ENCODE measurements at regions not wholly inside any gene's neighbourhood (a gene's known extent, or its start where the extent isn't known, plus 50 kb on each side); places are given as distances from the start of the nearest gene placed in this dataset.

DNA sequence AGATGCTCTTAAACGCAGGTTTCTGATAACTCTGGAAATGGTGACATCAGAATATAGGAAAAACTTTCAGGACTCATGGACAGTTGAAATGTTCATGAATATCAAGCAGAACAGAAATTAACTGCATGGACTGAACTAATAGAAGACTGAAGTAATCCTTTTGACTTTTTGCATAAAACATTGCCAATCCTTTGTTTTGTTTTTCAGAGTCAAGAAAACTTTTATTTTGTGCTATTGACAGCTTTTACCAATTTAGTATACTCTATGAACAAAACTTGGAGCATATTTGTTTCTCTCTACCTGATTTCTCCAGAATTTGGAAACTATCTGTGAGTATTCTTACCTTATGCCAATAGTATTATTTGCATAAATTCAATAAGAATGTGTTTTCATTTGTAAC lies 61.2 kb upstream of the HMX1 start:
- CTCF ChIA-PET, result no interaction called here
- Histone ChIP-seq H3K36me3 (ENCODE audit: low read depth) (no peaks in the 10 kb centered on the region), H3K4me3 (no peak overlapping the region), H3K27ac (no peak overlapping the region), H3K4me1 (replicated peaks; ENCODE audit: insufficient read depth) (no peaks in the 10 kb centered on the region), H3K79me2 (ENCODE audit: low read depth) (no peaks in the 10 kb centered on the region), H3K4me2 (no peak overlapping the region), H3K9me2 (ENCODE audit: insufficient read depth) (no peaks in the 10 kb centered on the region), H4K20me1 (ENCODE audit: insufficient read depth) (no peaks in the 10 kb centered on the region), H2AFZ (no peak overlapping the region), H3K27me3 (ENCODE audit: insufficient read depth, low read depth) (no peaks in the 10 kb centered on the region), H3K9me3 (ENCODE audit: insufficient read depth, low read depth) (no peaks in the 10 kb centered on the region), H3F3A (ENCODE audit: insufficient read depth, low read depth) (no peaks in the 10 kb centered on the region)
- BruUV-seq (replicated peaks), result no TSS peak
- intact Hi-C loops (cut with micrococcal nuclease; ENCODE audit: unreplicated experiment), result no loop called here
- no peak for TF ChIP-seq EZH2 (IDR thresholded peaks at IDR 0.05; ENCODE audit: low read depth)
- DNase-seq, result no peak
- POLR2A ChIA-PET (ENCODE audit: unreplicated experiment), result no interaction called here

DNA sequence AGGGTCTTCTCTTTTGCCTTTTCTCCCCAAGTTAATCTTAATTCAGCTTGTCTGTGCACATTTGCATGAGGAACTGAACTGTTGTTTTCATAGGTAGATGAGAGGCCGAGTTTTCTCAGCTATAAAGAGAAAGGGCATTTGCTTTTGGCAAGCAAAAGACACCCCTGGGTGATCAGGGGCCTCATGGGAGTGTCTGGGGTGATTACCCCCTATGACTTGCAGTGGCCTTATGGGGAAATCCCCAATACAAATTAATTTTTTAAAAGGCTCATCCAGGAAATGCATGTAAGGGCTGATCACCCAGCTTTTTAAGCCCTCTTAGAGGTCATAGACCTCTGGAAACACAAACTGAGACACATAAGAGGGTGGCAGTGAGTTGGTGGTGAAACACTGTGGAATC lies 56.4 kb upstream of the HMX1 start:
- H3K9me3 ChIP-seq (ENCODE audit: insufficient read depth, low read depth), result no peaks in the 10 kb centered on the region
- H3K27ac ChIP-seq, result no peak overlapping the region
- peaks cover 10% of the 10 kb centered on the region; the same call in 1 of the 2 replicates for H3K27me3 ChIP-seq (ENCODE audit: insufficient read depth, low read depth)
- DNase-seq, result no peak
- ChIA-PET CTCF (no interaction called here), POLR2A (ENCODE audit: unreplicated experiment) (no interaction called here)
- no peaks in the 10 kb centered on the region for H3K36me3 ChIP-seq (ENCODE audit: low read depth)
- TF ChIP-seq EZH2 (IDR thresholded peaks at IDR 0.05; ENCODE audit: low read depth) (no peak), CTCF (conservative IDR thresholded peaks at IDR 0.05) (no peak)
- H4K20me1 ChIP-seq (ENCODE audit: insufficient read depth), result no peaks in the 10 kb centered on the region
- H3F3A ChIP-seq (ENCODE audit: insufficient read depth, low read depth), result no peaks in the 10 kb centered on the region
- no peaks in the 10 kb centered on the region for H3K79me2 ChIP-seq (ENCODE audit: low read depth)
- H3K4me2 ChIP-seq, result no peak overlapping the region
- no peaks in the 10 kb centered on the region for H3K9me2 ChIP-seq (ENCODE audit: insufficient read depth)
- intact Hi-C loops (cut with micrococcal nuclease; ENCODE audit: unreplicated experiment), result no loop called here
- no peaks in the 10 kb centered on the region for H3K4me1 ChIP-seq (replicated peaks; ENCODE audit: insufficient read depth)
- BruUV-seq (replicated peaks), result no TSS peak
- H3K4me3 ChIP-seq, result no peak overlapping the region
- H2AFZ ChIP-seq, result no peak overlapping the region

DNA sequence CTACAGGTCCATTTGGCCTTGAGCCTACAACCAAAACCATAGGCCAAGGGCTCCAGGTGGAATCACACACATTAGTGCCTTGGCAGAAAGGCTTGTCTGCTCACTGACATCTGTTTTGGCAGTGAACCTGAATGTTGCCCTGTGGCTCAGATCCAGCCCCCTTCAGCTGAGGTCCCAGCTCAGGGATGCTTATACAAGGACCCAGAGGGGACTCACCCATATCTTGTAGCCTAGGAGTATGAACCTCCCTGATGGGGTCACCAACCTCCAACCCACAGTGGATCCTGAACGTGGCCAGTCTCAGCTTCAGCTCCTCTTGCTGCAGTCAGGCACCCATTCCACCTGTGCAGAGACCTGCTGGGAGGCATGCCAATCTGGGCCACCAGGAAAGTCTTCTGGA lies 50.8 kb upstream of the HMX1 start:
- Histone ChIP-seq H3K9me2 (ENCODE audit: insufficient read depth) (no peaks in the 10 kb centered on the region), H3K27me3 (ENCODE audit: insufficient read depth, low read depth) (peaks cover 37% of the 10 kb centered on the region), H3K79me2 (ENCODE audit: low read depth) (no peaks in the 10 kb centered on the region), H3K36me3 (ENCODE audit: low read depth) (no peaks in the 10 kb centered on the region), H3K27ac (no peak overlapping the region), H3K4me3 (no peak overlapping the region), H3K4me1 (replicated peaks; ENCODE audit: insufficient read depth) (no peaks in the 10 kb centered on the region), H3K9me3 (ENCODE audit: insufficient read depth, low read depth) (no peaks in the 10 kb centered on the region), H3F3A (ENCODE audit: insufficient read depth, low read depth) (no peaks in the 10 kb centered on the region), H4K20me1 (ENCODE audit: insufficient read depth) (no peaks in the 10 kb centered on the region), H2AFZ (no peak overlapping the region), H3K4me2 (no peak overlapping the region)
- intact Hi-C loops (cut with micrococcal nuclease; ENCODE audit: unreplicated experiment), result no loop called here
- BruUV-seq (replicated peaks), result no TSS peak
- CTCF ChIA-PET, result no interaction called here
- no peak for DNase-seq
- POLR2A ChIA-PET (ENCODE audit: unreplicated experiment), result no interaction called here
- TF ChIP-seq EZH2 (IDR thresholded peaks at IDR 0.05; ENCODE audit: low read depth), result no peak
- no peak for TF ChIP-seq CTCF (conservative IDR thresholded peaks at IDR 0.05)

DNA sequence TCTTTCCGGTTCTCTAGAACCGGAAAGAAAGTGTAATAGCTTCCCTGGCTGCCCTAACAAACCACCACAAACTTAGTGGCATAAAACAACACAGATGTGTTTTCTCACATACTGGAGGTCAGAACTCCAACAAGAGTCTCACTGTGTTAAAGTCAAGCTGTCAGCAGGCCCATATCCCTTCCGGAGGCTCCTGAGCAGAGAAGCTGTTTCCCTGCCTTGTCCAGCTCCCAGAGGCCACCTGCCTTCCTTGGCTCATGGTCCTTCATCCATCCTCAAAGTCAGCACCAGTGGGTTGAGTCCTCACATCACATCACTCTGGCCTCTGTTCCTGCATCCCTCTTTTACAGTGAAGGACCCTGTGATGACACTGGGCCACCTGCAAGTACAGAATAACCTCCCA lies 49.8 kb upstream of the HMX1 start:
- H3K79me2 ChIP-seq (ENCODE audit: low read depth), result no peaks in the 10 kb centered on the region
- DNase-seq, result no peak
- no peaks in the 10 kb centered on the region for H3K9me2 ChIP-seq (ENCODE audit: insufficient read depth)
- TF ChIP-seq EZH2 (IDR thresholded peaks at IDR 0.05; ENCODE audit: low read depth) (no peak), CTCF (conservative IDR thresholded peaks at IDR 0.05) (no peak)
- H3K4me3 ChIP-seq, result no peak overlapping the region
- intact Hi-C loops (cut with micrococcal nuclease; ENCODE audit: unreplicated experiment), result no loop called here
- H3K36me3 ChIP-seq (ENCODE audit: low read depth), result no peaks in the 10 kb centered on the region
- no peak overlapping the region for H2AFZ ChIP-seq
- no peaks in the 10 kb centered on the region for H3F3A ChIP-seq (ENCODE audit: insufficient read depth, low read depth)
- no peaks in the 10 kb centered on the region for H3K4me1 ChIP-seq (replicated peaks; ENCODE audit: insufficient read depth)
- H3K9me3 ChIP-seq (ENCODE audit: insufficient read depth, low read depth), result no peaks in the 10 kb centered on the region
- no peak overlapping the region for H3K27ac ChIP-seq
- ChIA-PET CTCF (interaction anchor here (0.6 kb wide), 1 partner anchor 748 kb away, joined by 3 read pairs; no protein-coding TSS in a partner anchor), POLR2A (ENCODE audit: unreplicated experiment) (no interaction called here)
- H4K20me1 ChIP-seq (ENCODE audit: insufficient read depth), result no peaks in the 10 kb centered on the region
- BruUV-seq (replicated peaks), result no TSS peak
- peaks cover 36% of the 10 kb centered on the region for H3K27me3 ChIP-seq (ENCODE audit: insufficient read depth, low read depth)
- H3K4me2 ChIP-seq, result no peak overlapping the region
